Stimulated activated CD8-positive, alpha-beta memory T cell treated with anti-CD3 and anti-CD28 coated beads, Interleukin-4, amount 100 ng/mL, for 1 hour (primary cell): ENCODE measurements at regions not wholly inside any gene's neighbourhood (a gene's known extent, or its start where the extent isn't known, plus 50 kb on each side); places are given as distances from the start of the nearest gene placed in this dataset.

Source experiments
- DNase-seq, 2 donors: peaks; one replicate each; pipeline ENCODE4 v3.0.0-alpha.2; 2020; ENCODE audit warnings: low read depth in 2 of 2, low spot score in 1 of 2

DNA sequence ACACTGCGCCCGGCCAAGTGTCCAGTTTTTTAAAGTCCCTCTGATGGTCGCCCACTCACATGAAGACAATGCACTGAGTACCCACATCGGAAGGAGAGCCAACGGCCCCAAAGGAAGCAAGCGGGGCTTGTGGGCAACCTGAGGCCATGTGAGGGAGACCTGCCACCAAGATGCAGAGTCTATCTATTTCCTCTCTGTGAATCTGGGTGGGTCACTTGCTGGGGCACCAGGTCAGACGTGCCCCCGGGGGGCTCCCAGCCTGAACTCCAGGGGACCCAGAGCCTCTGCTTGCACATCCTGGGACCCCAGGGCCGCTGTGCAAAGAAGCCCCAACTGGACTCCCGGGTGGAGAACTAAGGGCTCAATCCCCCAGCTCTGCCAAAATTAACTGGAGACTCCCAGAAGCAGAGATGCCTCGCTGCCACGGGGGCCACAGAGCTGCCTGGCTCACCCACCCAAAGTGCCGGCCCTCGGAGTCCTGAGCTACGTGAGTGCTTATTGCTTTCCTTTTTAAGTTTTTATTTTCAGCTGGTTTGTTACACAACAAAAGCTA, 106.4 kb downstream of the BRD1 start:
- DNase-seq = no peak

- no peak for DNase-seq
Observed at GRCh38 chr22:49720279-49720959, 107.3 kb downstream of the BRD1 start.

GRCh38 chr22:49719046-49719445, 108.6 kb downstream of the BRD1 start:
- no peak for DNase-seq

DNA sequence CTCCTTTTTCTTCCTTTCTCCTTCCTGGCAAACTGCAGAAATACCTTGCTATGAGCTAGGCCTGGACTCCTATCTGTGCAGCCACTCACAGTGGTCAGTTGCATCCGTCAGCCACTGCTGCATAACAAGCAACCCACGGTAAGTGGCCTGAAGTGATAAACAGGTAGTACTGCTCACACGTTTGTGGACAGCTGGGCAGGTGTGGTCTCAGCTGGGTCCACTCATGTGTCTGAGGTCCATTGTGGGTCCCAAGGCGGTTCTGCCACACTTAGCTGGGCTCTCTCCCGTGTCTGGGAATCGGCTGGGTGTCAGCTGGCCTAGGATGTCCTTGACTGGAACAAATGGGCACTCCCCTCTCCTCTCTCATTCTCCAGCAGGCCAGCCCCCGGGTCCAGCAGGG, 109.3 kb downstream of the BRD1 start:
- DNase-seq = no peak

- no peak for DNase-seq
Observed at GRCh38 chr22:49717322-49717919, 110.3 kb downstream of the BRD1 start.

DNA sequence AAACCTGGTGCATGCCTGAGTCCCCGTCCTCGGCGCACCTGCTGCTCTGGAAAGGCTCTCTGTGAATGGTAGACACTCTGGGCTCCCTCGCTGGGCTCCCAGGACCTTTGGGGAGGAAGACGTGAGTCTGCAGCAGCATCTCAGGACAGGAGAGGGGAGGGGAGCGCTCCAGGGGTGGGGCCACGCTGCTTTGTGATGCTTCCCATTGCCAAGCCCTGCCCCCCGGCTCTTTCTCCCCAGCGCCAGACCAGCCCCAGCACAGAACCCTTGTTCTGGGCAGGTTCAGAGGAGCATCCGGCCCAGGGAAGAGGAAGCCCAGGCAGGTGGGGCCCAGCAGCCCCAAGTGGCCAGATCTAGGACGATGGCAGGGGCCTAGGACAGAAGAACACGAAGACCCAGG, 111.2 kb downstream of the BRD1 start:
- DNase-seq = no peak

- DNase-seq = no peak
Observed at GRCh38 chr22:49715450-49715849, 112.2 kb downstream of the BRD1 start.

DNA sequence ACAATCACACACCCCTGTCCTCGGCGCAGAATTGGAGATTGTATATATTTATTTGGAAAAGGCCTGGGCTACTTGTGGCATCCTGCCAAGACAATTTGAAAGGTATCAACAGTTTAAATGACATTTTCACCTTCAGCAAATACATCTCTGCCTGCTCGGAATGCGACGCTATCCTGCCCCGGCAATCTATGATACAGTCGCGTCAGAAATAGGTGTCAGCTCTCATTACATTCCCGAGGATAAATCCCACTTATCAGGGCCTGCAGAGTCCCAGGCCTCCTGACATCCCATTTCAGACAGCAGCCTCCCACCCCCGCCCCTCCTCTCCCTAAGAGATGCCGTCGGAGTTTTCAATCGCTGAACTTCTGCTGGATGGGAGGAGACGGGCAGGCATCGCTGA, 114.7 kb downstream of the BRD1 start:
- DNase-seq = no peak

GRCh38 chr22:49712195-49712791, 115.4 kb downstream of the BRD1 start:
- DNase-seq = no peak

GRCh38 chr22:49710746-49711145, 116.9 kb downstream of the BRD1 start:
- DNase-seq = no peak

GRCh38 chr22:49709464-49709863, 118.2 kb downstream of the BRD1 start:
- DNase-seq = no peak

GRCh38 chr22:49705972-49706352, 121.7 kb downstream of the BRD1 start:
- DNase-seq = no peak

- no peak for DNase-seq
Observed at GRCh38 chr22:49705216-49705971, 122.3 kb downstream of the BRD1 start.

- no peak for DNase-seq
Observed at GRCh38 chr22:49704345-49705215, 123.1 kb downstream of the BRD1 start.

- no peak for DNase-seq
Observed at GRCh38 chr22:49703990-49704344, 123.7 kb downstream of the BRD1 start.

GRCh38 chr22:49703505-49703904, 124.2 kb downstream of the BRD1 start:
- DNase-seq = no peak

DNA sequence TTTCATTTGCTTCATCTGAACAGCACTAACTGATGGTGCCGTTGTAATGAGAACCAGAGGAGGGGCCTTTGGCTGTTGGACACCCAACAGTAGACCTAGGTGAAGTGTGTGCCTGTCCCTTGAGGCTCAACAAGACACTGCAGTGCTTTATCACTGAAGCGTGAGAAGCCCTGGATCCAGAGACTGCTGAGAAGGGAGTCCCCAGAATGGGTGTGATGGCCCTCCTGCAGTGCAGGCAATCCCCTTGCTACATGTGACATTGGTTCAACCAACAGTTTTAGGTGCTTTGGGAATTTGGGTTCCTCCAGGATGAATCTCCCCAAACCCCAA, 125.6 kb downstream of the BRD1 start:
- DNase-seq = no peak

DNA sequence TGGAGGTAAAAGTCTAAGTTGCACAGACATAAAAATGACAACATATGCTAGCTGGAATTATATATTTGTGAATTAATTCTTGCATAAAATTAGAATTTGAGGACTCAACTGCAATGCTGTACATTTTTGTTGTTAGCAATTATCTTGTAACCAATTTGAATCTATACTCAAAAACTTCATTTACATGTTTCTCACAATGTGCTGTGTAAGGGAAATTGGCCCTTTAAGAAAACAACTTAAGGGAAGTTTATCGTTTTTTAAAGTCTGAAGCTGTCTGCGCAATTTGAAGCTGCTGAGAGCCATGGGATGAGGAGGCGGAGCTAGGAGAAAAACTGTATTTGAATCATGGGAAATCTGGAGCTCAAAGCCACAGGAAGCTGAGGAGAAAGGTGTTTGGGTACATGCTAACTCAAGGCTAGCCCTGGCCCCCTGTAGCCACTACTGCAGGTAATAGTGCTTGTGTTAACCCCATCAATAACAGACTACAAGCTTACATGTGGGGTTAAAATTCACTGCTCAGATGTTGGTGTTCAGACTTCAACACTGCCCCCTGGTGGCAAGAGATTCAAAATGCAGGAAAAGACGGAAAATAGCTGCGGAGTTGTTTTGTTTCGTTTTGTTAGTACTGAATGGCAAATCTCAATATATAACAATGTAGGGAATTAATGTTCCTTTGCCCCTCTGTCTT, 126.1 kb downstream of the BRD1 start:
- no peak for DNase-seq

- no peak for DNase-seq
Observed at GRCh38 chr22:49699928-49700498, 127.7 kb downstream of the BRD1 start.

DNA sequence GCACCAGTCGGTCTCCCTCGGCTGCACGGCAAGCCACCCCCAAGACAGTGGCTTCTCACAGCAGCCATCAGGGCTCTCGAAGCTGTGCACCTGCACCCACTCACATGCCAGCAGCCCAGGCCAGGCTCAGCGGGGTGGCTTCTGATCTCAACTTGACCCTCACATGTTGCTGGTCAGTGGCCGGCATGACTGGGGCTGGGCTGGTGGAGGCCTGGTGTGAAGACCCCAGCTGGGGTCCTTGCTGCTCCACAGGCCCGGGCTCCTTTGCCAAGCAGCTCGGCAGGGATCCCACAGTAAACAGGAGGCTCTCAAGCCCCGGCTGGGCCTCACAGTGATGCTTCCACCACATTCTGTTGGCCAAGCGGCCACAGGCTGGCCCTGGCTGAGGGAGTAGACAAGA, 128.2 kb downstream of the BRD1 start:
- no peak for DNase-seq
